ENCODE measurements at regions not wholly inside any gene's neighbourhood (a gene's known extent, or its start where the extent isn't known, plus 50 kb on each side); places are given as distances from the start of the nearest gene placed in this dataset.

DNA sequence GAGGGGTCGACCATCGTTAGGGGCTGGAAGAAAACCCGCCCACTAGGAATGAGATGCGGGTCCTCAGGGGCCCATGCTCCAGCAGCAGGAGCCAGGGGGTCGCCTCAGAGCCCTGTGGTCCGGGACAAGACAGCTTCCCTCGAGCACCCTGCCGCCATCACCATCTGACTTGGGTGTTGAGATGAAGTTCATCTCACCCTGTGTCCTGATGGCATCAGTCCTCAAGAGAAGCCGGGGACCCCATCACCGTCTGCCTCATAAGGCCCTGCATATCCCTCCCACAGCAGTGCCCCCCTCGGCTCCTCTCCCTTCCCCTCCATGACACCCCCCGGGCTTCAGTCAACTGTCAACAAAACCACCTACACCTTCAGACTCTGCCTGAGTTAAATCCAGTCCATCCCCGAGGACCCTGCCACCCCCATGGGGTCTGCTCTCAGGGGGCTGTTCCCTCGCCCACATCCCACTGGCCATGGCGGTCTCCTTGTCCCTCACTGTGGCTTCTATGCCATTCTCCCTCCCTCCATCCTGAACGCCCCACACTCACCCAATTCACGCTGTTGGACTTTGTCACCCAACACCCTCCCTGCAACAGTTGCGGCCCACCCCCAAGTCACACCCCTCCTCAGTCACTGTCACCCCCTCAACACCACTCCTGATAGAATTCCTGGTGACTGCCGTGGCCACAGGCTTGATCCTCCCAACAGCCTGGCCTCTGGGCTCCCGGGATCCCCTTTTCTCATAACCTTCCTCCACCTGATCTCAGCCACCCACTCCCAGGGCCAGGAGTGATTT, 87.7 kb upstream of the RTL6 start:
- H3K27me3 ChIP-seq (ENCODE audit: control insufficient read depth, insufficient read depth, low read length), result peaks cover 23% of the 10 kb centered on the region
- TF ChIP-seq, protein P1, sequence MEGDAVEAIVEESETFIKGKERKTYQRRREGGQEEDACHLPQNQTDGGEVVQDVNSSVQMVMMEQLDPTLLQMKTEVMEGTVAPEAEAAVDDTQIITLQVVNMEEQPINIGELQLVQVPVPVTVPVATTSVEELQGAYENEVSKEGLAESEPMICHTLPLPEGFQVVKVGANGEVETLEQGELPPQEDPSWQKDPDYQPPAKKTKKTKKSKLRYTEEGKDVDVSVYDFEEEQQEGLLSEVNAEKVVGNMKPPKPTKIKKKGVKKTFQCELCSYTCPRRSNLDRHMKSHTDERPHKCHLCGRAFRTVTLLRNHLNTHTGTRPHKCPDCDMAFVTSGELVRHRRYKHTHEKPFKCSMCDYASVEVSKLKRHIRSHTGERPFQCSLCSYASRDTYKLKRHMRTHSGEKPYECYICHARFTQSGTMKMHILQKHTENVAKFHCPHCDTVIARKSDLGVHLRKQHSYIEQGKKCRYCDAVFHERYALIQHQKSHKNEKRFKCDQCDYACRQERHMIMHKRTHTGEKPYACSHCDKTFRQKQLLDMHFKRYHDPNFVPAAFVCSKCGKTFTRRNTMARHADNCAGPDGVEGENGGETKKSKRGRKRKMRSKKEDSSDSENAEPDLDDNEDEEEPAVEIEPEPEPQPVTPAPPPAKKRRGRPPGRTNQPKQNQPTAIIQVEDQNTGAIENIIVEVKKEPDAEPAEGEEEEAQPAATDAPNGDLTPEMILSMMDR (IDR thresholded peaks at IDR 0.05; ENCODE audit: low read depth, low read length), result no peak
- CTCF ChIA-PET, result interaction anchor here (0.5 kb wide), 1 partner anchor 15 kb away, joined by 4 read pairs; no protein-coding TSS in a partner anchor

DNA sequence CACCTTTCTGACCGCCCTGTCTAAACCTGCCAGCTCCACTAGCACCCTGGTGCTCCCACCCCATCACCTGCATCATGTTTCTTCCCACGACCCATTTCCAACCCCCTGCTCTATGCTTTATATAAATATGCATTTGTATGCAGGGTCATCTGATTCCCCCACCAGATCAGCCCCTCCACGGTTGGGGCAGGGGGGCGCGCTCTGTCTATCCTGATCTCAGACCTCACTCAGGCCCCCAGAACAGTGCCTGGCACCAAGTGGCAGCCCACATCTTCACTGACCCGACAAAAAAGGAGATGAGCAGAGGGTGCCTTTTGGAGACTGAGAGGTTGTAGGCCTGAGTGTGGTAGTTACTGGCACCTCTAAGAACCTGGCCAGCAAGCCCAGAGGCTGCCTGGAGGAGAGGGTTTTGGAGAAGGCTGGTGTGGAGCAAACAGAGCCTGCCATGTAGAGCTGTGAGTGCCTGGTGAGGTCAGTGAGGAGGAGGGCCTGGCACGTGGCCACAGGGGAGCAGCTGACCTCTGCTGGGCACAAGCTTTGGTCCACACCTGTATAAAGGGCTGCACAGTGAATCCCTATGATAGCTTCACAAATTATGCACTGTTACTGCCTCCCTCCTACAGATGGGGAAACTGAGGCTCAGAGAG, 86.3 kb upstream of the RTL6 start:
- CTCF ChIA-PET, result no interaction called here
- POLR2A ChIA-PET, result interaction anchor here (0.5 kb wide), 1 partner anchor 555 kb away, joined by 3 read pairs; no protein-coding TSS in a partner anchor
- TF ChIP-seq, protein P1 (IDR thresholded peaks at IDR 0.05; ENCODE audit: low read depth, low read length), result no peak

More for the DNA sequence above, 87.7 kb upstream of the RTL6 start:
- peaks cover 8% of the 10 kb centered on the region for H3K9me3 ChIP-seq (ENCODE audit: control insufficient read depth, insufficient read depth, low read length)
- POLR2A ChIA-PET, result no interaction called here
- no peak for DNase-seq (ENCODE audit: low read depth, low spot score)
- no peak overlapping the region for H3K27ac ChIP-seq (ENCODE audit: low read depth, low read length)
- no peak overlapping the region for H3K4me3 ChIP-seq (ENCODE audit: low read depth, low read length)

DNA sequence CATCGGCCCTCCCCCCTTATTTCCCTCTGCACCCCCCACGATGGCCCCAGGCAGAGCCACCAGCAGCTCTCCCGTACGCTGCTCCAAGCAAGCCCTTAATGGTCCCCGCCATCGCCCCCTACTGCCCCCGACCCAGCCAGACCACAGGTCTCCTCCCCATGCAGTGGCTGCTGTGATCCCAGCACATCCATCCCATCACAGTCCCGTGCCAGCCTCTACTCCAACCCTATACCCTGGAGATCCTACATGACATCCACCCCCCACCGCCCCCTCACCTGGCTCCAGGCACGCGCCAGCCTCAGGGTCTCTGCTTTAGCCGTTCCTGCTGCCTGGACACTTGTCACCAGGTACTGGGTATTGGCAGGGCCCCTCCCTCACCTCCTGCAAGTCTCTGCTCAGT, 85.8 kb upstream of the RTL6 start:
- POLR2A ChIA-PET, result no interaction called here
- TF ChIP-seq, protein P1 (IDR thresholded peaks at IDR 0.05; ENCODE audit: low read depth, low read length), result no peak
- CTCF ChIA-PET, result no interaction called here
- no peak overlapping the region for H3K27ac ChIP-seq (ENCODE audit: low read depth, low read length)
- peaks cover 20% of the 10 kb centered on the region for H3K27me3 ChIP-seq (ENCODE audit: control insufficient read depth, insufficient read depth, low read length)
- no peak overlapping the region for H3K4me3 ChIP-seq (ENCODE audit: low read depth, low read length)
- no peaks in the 10 kb centered on the region; the same call in 1 of the 2 replicates for H3K9me3 ChIP-seq (ENCODE audit: control insufficient read depth, insufficient read depth, low read length)
- DNase-seq (ENCODE audit: low read depth, low spot score), result no peak

More for the DNA sequence above, 86.3 kb upstream of the RTL6 start:
- Histone ChIP-seq H3K27ac (ENCODE audit: low read depth, low read length) (no peak overlapping the region), H3K9me3 (ENCODE audit: control insufficient read depth, insufficient read depth, low read length) (peaks cover 2% of the 10 kb centered on the region), H3K4me3 (ENCODE audit: low read depth, low read length) (no peak overlapping the region), H3K27me3 (ENCODE audit: control insufficient read depth, insufficient read depth, low read length) (peaks cover 16% of the 10 kb centered on the region)
- no peak for DNase-seq (ENCODE audit: low read depth, low spot score)

DNA sequence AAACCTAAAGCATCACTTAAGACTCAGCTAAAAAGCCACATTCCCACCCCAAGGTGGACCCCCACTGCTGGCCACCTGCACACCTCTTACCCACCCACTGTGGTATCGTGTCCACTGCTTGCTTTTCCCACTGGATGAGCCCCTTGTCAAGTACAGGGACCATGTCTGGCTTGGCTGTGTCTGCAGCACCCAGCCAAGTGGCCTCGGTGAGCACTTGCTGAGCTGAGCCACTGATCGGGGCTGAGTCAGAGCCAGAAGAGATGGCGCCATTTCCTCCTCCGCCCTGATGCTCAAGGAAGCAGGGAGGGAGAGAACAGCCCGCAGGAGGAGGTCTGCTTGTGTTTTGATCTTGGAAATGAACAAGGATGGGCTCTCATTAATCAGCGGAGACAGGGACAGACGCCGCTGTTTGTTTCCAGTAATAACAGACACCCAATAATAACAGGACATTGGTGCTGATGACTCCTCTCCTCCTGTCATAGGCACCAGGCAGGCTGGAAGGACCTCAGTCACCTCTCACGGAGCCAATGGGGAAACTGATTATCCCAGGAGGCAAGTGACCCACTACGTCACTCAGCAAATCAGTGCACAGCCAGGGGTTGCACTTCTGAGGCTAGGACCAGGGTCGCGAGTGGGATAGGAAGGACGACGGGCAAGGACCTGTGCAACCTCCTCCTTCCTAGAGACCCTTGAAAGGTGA, 85.2 kb upstream of the RTL6 start:
- TF ChIP-seq, protein P1 (IDR thresholded peaks at IDR 0.05; ENCODE audit: low read depth, low read length), result no peak
- no peak for DNase-seq (ENCODE audit: low read depth, low spot score)
- no peak overlapping the region for H3K4me3 ChIP-seq (ENCODE audit: low read depth, low read length)
- POLR2A ChIA-PET, result no interaction called here
- H3K9me3 ChIP-seq (ENCODE audit: control insufficient read depth, insufficient read depth, low read length), result no peaks in the 10 kb centered on the region; the same call in 1 of the 2 replicates
- CTCF ChIA-PET, result interaction anchor here (1.0 kb wide), 1 partner anchor 31 kb away, joined by 3 read pairs; no protein-coding TSS in a partner anchor
- H3K27ac ChIP-seq (ENCODE audit: low read depth, low read length), result no peak overlapping the region
- peaks cover 21% of the 10 kb centered on the region for H3K27me3 ChIP-seq (ENCODE audit: control insufficient read depth, insufficient read depth, low read length)

Measured in AG04450 (cell line).